Esophagus muscularis mucosa (tissue), 4 donors: ENCODE measurements at regions not wholly inside any gene's neighbourhood (a gene's known extent, or its start where the extent isn't known, plus 50 kb on each side); places are given as distances from the start of the nearest gene placed in this dataset.

ENCODE experiments used
- EP300 ChIP-seq: sonication (generic); formaldehyde crosslinking; IDR thresholded peaks from one replicate; pipeline ENCODE4 v1.6.1; 2017; ENCODE audit warnings: antibody characterized with exemption
- POLR2A ChIP-seq: fragments of 450-650 bp; IDR thresholded peaks from one replicate; pipeline ENCODE4 v1.6.1; 2017; ENCODE audit warnings: antibody characterized with exemption, moderate library complexity, mild to moderate bottlenecking, low read depth
- POLR2AphosphoS5 ChIP-seq, 2 donors: sonication (generic); formaldehyde crosslinking; IDR thresholded peaks; one replicate each; pipeline ENCODE4 v1.6.1; 2017; ENCODE audit warnings: antibody characterized with exemption in 2 of 2
- TF ChIP-seq, protein P1 (sequence below), 3 experiments: fragments of 200-600 bp in 2 of 3; fragments of 450-650 bp in 1 of 3; sonication (generic) in 2 of 3; IDR thresholded peaks; one replicate each; pipeline ENCODE4 v1.5.1; 2017 to 2019; ENCODE audit warnings: antibody characterized with exemption in 3 of 3, mild to moderate bottlenecking in 2 of 3, moderate library complexity in 1 of 3

DNA sequence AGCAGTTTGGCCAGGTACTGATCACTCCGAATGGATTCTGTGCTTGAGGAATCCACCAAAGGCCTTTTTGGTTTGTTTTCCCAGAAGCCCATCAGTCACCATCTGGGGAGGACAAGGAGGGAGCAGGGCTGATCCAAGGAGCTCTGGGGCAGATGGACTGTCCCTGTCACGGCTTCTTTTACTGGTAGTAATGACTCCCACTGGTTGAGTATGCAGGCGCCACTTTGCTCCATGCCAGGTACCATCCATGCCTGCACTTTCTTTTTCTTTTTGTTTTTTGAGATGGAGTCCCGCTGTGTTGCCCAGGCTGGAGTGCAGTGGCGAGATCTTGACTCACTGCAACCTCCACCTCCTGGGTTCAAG is 101.7 kb downstream of the UBIAD1 start:
- TF ChIP-seq POLR2A (no peak), EP300 (no peak), POLR2AphosphoS5 (IDR thresholded peaks at IDR 0.05) (no peak)
- TF ChIP-seq, protein P1, sequence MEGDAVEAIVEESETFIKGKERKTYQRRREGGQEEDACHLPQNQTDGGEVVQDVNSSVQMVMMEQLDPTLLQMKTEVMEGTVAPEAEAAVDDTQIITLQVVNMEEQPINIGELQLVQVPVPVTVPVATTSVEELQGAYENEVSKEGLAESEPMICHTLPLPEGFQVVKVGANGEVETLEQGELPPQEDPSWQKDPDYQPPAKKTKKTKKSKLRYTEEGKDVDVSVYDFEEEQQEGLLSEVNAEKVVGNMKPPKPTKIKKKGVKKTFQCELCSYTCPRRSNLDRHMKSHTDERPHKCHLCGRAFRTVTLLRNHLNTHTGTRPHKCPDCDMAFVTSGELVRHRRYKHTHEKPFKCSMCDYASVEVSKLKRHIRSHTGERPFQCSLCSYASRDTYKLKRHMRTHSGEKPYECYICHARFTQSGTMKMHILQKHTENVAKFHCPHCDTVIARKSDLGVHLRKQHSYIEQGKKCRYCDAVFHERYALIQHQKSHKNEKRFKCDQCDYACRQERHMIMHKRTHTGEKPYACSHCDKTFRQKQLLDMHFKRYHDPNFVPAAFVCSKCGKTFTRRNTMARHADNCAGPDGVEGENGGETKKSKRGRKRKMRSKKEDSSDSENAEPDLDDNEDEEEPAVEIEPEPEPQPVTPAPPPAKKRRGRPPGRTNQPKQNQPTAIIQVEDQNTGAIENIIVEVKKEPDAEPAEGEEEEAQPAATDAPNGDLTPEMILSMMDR (IDR thresholded peaks at IDR 0.05), result no peak
